Stimulated activated CD8-positive, alpha-beta memory T cell treated with anti-CD3 and anti-CD28 coated beads, Interleukin-2, amount 100 ng/mL, for 48 hours (primary cell): ENCODE measurements at regions not wholly inside any gene's neighbourhood (a gene's known extent, or its start where the extent isn't known, plus 50 kb on each side); places are given as distances from the start of the nearest gene placed in this dataset.

ENCODE experiments used
- DNase-seq, 2 donors: peaks; one replicate each; pipeline ENCODE4 v3.0.0-alpha.2; 2020; ENCODE audit warnings: low read depth in 2 of 2

DNA sequence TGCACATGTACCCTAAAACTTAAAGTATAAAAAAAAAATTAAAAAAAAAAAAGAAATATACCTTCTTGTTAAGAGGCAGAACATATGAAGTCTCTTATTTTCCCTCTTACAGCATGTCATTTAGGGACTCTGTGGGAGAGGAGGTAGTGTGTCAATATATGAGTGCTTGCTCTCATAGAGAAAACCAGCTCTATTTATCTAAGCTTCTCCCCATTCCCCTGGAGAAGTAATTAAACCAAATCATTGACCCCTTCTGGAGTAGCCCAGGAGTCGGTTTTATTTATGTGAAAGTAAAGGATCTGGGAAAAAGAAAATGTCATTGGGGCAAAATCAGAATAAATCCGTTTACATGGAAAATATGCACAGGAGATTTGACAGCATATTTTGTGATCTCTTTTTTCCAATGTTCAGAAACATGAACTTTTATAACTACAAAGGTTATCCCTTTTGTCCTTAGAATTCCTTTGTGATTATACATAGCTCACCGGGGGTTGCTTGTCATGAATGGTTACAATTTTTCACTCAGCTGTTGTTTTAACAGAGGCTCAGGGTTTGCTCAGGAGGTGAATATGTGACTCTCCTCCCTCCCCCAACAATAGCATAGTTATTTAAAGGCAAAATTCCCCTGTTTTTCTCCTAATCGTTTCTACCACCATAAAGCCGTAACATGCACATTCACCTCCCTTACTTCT is 114.5 kb upstream of the C1orf21 start:
- no peak for DNase-seq

DNA sequence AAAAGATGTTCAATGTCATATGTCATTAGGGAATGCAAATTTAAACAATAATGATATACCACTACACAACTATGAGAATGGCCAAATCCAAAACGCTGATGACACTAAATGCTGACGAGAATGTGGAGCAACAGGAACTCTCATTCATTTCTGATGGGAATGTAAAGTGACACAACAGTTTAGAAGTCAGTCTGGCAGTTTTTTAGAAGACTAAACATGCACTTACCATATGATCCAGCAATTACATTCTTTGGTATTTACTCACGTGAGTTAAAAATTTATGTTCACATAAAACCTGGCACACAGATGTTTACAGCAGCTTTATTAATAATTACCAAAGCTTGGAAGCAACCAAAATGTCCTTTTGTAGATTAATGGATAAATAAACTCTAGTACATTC is 110.4 kb upstream of the C1orf21 start:
- DNase-seq = no peak

DNA sequence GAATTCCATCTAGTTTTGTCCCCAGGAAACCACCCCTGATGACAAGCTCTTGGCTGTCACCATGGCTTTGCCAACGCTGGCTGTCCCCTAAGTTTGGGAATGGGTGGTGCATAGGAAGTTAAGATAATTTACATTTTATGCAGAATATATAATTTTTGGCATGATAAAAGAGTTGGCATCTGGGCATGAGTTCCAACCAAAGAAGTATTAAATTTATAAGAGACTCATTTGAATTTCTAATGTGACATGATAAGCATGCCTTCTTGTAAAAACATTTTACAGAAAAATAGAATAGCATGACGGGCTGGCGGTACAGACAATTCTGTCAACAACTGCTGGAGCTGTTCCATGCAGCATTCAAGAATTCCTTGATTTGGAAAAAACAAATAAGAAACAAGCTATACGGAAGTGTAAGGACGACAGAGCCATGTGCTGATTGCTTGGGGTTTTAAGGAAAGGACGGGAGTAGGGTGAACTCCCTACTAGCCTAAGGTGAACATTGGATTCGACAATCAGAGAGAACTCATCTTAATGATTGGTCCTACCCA is 106.8 kb upstream of the C1orf21 start:
- no peak for DNase-seq

DNA sequence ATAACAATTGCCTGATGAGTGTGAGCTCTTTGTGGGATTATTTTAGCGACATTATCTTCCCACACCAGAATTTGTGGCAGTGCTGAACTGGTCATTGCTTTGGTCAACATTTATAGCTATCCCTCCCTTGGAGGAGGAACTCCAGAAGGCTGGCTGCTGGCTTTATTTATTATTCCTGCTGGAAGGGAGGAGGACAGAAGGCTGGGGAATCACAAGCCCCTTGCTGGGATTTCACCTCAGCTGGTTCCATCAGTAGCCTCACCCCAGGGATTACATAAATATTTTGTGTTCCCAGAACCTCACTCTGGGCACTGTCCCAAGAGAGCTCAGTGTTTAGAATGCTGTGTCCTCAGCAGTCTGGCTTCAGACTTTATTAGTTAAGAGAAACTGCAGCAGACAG is 102.8 kb upstream of the C1orf21 start:
- DNase-seq = no peak

DNA sequence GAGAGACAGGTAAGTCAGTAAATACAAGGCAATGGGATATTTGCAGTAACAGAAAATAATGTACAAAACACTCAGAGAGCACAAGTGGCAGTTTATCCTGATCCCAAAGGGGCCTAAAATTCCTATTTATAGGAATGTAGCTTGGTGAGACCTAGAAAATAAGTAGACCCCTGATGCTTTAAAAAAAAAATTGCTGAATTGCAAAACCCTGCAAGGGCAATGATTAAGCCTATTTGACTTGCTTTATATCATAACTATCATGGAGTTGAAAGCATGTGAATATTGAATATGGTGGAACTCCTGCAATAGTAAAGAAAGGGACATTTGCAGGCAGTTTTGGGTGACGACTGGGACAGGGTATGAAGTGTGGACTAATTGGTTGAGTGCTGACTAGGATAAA is 101.9 kb upstream of the C1orf21 start:
- DNase-seq = no peak

- DNase-seq = no peak
Observed at GRCh38 chr1:184285401-184286087, 101.3 kb upstream of the C1orf21 start.

DNA sequence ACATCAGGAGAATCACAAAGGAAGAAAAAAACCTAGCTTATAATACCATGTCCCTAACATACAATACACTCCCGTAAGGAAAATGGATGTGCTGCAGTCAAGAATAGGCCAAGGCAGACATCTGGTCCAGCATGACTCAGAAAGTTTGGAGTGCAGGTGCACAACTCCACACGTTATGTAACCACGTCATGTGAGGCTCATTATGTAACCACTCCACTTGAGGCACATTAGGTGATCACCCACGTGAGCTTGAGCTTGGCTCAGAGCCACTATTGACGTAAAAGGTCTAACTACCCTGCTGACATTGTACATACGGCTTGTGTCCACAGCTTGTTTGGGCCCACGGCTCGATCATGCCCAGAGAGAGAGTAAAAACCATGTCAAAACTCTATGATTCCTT is 99.8 kb upstream of the C1orf21 start:
- no peak for DNase-seq

DNA sequence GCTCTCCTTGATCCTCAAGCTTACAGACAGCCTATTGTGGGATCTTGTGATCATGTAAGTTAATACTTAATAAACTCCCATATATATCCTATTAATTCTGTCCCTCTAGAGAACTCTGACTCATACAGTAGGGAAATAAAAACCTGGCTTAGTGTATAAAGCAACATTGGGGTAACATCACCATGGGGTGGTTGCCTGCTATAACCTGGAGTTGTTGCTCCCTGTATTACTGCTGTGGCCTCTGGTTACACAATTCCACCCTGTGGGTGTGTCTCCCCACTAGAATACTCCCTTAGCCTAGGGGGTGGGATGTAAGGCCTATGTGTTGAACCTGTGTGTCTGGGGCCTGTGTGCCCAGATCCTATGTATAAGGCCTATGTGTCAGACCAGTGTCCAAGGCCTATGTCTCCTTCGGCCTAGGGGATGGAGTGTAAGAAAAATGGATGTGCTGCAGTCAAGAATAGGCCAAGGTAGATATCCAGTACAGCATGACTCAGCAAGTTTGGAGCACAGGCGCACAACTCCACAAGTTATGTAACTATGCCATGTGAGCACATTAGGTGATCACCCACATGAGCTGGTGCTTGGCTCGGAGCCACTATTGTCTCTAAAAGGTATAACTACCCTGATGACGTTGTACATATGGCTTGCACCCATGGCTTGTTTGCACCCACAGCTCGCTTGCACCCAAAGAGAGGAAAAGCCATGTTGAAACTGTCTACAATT is 96.8 kb upstream of the C1orf21 start:
- DNase-seq = no peak

DNA sequence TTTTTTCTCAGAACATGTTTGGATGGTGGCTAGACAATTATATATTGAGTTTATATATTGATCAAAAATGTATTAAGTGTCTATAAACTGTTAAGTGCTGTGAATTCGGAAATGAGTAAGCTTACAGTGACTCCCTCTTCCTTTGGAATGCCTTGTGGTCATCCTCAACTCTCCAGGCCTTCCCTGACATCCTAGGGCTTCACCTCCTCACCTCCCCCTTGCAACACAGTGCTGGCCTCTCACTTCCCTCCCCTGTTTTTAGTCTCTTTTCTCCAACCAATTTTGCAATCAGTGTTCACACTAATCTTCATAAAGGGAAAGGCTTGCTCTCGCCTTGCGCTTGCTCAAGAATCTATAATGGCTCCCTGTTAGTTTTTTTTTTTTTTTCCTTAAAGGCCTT is 95.1 kb upstream of the C1orf21 start:
- DNase-seq = no peak

GRCh38 chr1:184292101-184292500 is 94.7 kb upstream of the C1orf21 start:
- DNase-seq = no peak

DNA sequence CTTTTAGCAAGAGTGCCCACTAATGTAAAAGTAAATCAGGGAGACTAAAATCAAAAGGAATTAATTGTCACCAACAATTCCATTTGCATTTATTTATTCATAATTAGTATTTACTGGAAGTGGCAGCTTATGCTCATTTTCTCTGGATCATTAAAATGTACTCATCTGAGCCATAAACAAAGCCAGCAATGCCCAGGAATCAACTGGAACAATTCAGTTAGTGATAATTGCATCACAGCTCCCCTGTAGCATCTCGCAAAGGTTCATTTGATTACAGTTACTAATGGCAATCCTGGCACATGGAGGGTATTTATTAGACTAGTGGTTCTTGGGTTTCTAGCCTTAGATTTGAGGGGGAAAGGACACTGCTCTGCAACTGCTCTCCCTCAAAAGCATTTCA is 92.7 kb upstream of the C1orf21 start:
- DNase-seq = no peak

DNA sequence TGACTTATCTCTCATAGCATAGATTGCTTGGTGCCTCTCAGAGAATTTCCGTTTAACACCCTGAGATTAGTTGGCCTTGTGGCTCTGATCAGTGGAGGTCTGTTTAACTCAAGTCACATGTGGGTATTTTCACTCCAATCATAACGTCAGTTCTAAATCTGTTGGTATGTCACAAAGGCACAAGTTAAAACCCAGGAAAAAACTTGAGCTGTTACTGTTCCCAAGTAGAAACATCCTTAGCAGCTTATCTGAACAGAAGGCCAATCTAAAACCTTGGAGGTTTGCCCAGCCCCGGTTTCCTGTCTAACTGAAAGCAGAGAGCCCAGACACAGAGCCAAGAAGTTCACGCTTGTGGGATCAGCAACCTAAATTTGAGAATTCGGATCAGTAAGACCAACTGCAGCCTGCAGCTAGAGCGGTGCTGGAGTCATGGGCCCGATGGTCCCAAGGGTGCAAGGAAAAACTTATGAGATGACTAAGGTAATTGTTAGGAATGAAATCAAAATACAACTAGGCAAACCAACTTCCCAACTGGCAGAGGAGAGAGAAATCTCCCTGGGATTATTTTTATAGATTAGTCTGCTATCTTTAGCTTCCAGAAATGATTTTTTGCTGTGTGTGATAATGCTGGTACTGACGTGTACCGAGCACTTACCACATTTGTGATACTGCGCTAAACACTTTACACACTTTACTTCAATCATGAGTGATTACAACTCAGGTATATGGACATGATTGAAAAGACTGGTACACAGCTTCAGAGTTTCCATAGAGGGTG is 90.2 kb upstream of the C1orf21 start:
- no peak for DNase-seq

DNA sequence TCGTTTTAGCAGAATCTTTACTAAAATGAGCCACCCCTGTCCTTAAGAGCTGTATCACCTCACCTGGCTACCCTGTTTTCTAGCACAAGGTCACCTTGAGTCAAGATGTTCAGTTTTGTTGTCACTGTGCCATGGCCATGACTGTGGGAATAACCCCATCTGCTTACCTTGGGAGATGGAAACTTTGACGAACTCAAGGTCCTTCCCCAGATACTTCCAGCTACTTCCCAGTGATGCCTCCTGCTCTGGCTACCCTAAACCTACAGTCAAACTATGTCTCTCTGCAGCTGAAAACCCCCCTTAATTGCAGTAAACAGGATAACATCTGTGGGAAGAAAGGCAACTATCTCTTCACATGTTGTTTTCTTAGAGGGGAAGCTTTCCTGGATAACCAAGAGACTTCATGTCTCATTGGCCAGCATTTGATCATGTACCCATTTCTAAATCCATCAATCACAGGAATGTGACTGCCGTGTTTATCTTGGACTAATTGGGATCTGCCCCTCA is 89.5 kb upstream of the C1orf21 start:
- no peak for DNase-seq

DNA sequence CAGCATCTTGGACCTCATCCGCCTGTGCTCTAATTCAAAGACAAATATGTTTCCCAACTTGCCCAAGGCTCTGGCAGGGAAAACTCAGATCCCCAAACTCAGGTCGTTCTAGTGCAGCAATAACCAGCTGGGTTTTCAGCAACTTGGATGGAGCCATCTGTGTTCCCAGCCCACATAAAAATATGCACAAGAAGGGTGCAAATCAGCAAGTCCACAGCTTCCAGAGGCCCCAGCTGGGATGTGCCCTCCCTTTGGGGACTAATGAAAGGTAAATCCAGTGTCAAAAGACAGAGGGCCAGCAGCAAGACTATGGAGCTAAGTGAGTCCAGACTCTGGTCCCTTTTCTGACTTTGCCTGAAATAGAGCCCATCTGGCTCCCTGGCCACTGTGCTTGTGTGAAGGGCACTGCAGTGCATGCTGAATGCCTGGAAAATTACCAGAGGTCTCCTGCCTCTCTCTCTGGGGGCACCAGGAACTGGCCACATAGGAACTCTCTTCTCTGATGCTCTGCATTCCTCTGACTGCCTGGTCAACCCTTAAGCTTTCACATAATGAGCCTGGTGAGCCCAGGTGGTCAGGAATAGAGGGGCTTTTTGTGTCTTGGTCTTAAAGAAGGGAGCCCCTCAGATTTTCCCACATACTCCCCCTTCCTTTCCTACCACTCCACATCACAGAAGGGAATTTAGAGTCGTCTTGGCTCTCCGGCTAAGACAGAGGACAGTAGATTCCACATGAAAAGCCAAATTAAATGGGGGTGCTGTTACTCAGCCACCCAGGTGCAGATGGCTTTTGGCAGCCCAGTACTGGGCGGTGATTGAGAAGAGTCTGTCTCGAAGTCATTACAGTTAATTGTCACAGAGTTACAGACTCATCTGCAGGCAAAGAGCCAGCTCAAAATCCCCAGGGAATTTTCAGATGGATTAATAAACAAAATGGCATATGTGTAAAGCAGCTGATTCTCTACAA is 88.1 kb upstream of the C1orf21 start:
- no peak for DNase-seq

DNA sequence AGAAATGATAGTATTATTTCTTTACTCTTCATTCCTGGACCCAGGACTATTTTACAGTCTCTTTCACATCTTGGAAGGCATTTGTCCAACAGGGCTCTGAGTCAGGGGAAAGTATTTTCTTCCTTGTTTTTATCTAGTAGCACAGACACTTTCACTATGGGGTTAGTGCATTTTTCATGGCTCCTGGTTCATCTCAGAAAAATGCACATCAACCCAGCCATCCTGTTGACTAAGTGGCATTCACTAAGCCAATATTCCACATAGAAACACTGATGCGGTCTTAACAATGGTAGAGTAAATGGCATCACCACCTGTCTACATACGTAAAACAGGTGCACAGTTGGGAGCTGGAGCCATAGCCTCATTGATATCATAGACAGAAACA is 87.4 kb upstream of the C1orf21 start:
- no peak for DNase-seq

DNA sequence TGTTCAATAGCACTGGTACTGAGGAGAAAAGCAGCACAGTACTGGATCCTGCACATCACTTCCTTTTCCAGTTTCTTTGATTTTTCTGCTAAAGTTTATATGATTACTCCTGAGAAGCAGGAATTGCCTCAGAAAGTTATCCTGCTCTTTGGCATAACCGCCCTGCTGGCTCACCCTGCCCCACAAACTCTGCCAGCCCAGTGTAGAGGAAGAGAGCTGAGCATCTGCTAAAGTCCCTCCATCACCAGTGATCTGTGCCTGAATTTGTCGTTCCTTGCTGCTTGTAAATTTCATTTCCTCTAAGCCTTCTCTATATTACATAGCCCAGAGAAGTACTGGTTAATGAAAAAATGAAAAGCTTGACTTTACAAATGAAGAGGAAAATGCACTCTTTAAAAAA is 87.0 kb upstream of the C1orf21 start:
- DNase-seq = no peak

DNA sequence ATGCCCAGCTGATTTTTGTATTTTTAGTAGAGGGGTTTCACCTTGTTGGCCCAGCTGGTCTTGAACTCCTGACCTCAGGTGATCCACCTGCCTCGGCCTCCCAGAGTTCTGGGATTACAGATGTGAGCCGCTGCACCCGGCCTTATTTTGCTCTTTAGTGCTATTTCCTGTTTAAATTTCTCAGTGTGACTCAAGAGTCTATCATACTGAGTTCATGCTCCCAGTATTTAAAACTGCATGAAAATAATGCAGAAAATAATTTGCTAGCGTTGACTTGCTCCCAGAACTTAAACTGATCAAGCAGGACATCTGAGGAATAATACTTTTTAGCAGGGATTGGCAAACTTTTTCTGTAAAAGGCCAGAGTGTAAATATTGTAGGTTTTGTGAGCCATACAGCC is 86.4 kb upstream of the C1orf21 start:
- DNase-seq = no peak

- DNase-seq = no peak
Observed at GRCh38 chr1:184301227-184301626, 85.6 kb upstream of the C1orf21 start.

DNA sequence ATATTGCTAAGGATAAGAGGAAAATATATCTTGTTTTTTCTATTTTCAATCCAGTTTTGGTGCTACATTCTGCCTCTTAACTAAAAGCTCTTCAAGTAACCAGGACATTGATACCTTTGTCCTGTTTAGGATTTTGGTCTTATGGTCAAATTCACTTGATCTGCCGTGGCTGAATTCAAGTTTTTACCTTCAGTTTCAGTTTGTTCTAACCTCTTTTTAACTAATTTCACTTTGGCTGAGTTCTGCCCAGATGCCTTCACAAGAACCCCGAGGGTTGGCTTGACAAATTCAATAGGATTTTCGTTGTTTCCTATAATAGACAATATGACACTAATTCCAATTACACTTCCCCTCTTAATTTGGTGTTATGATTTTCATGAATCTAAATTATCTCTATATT is 84.5 kb upstream of the C1orf21 start:
- no peak for DNase-seq

DNA sequence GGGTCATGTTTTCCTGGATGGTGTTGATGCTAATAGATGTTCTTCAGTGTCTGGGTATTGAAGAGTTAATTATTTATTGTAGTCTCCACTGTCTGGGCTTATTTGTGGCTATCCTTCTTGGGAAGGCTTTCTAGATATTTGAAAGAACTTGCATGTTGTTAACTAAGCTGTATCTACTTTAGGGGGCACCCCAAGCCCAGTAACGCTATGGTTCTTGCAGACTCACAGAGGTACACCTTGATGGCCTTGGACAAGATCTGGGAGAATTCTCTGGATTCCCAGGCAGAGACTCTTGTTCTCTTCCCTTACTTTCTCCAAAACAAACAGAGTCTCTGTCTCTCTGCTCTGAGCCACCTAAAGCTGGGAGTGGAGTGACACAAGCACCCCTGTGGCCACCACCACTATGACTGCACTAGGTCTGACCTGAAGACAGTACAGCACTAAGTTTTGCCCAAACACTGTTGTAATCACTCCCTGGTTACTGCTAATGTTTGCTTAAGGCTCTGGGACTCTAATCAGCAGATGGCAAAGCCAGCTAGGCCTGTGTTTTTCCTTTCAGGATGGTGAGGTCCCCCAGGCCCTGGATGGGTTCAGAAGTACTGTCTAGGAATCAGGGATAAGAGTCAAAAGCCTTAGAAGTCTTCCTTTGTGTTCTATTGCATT is 76.5 kb upstream of the C1orf21 start:
- DNase-seq = no peak
